RKO (cell line): ENCODE measurements at regions not wholly inside any gene's neighbourhood (a gene's known extent, or its start where the extent isn't known, plus 50 kb on each side); places are given as distances from the start of the nearest gene placed in this dataset.
A peak's percentile ranks its signal among the peaks of the same experiment; 100 is the strongest.

Source experiments
- DNase-seq: peaks from one replicate; pipeline ENCODE4 v3.0.0-alpha.2; 2016; ENCODE audit warnings: low spot score

GRCh38 chr20:48204499-48204898, 419.2 kb upstream of the SULF2 start:
- no peak for DNase-seq

DNA sequence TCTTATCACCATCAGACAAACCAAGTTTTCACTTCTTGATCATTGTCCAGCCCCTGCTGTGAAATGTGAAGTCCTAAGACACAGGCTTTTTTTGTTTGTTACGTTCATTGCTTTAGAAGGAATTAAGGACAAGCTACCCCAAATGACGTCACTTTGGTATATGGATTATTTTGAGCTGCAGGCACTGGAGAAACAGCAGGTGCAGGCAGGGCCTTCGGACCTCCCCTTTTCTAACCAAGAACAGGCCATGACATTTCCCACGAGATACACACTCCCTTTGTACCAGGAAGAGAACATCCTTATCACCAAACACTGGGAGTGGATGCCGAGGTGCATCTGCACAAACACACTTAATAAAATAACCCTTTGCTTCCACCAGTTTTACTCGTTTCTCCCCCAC, 418.0 kb upstream of the SULF2 start:
- no peak for DNase-seq

DNA sequence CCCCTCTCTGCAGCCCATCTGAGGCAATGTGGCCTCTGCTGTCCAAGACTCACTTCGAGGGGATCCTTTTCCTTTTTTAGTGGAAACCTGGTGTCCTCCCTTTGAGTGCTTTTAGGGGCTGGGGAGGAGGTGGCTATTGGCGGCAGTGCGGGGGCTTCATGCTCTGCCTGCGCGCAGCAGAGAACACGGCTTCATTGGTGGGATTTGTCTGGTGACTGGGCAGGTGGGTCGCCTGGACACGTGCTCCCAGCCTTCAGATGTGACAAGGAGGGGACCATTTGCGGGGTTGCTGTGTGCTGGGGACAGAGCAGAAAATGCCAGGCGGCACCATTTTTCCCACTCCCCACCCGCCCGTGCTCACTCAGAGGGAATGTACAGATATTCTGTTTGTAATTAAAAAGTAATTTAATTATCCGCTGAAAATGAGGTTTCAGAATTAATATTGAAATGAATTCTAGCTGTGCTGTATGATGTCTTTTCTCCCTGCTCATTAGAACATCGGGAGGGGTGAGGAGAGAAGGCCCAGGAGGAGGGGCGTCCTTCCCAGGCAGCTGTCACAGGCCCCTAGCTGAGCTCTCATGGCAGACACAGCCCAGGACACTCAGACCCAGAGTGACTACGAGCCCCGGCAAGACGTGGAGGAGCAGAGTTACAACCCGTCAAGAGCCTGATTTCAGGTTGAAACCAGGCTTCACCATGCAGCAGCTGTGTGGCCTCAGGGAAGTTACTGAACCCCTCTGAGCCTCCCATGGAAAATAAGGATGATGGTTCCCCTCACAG, 417.2 kb upstream of the SULF2 start:
- no peak for DNase-seq

DNA sequence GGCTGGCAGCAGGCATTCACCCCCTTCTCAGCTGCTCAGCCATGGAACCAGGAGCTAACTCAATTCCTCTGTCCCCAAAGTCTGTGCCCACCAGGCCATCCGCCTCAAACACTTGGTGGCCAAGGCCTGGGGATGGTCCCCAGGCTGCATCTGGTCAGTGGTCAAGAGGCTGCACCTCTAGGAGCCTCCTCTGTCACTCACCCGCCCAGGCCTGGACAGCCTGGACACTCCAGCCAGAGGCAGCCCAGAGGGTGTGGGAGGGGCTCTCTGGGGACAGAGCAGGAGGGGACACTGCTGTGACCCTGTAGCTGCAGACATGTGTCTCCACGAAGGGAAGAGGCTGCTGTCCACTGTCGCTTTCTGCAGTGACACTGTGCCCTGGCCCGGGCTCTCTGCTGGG, 416.6 kb upstream of the SULF2 start:
- DNase-seq: no peak

DNA sequence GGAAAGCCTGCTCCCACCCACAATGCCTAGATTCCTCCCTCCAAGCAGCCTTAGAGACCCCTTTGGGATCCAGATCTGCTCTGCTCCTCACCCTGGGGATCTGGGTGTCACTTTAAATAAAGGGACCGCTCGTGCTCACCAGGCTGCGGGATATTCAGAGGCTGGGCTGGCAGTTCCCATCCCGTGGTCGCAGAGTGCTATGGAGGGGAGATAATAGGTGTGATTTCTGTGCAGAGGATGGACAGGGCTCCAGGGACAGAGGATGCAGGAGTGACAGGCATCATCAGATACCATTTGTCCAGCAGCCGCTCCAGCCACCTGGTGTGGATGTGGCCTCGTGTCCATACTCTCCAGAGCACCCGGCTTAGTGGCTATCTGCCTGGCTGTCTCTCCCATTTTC, 415.9 kb upstream of the SULF2 start:
- no peak for DNase-seq

- no peak for DNase-seq
Measured at GRCh38 chr20:48198929-48199451, 413.7 kb upstream of the SULF2 start.

GRCh38 chr20:48197066-48197465, 411.8 kb upstream of the SULF2 start:
- DNase-seq: no peak

DNA sequence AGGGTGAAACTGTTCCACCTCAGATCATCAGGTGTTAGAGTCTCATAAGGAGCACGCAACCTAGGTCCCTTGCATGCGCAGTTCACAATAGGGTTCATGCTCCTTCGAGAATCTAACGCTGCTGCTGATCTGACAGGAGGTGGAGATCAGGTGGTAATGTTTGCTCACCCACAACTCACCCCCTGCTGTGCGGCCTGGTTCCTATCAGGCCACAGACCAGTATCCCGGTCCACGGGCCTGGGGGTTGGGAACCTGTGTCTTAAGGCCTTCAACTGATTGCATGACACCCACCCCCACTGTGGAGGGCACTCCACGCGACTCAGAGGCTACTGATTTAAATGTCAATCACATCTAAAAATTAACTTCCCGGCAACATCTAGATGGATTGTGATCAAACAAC, 411.2 kb upstream of the SULF2 start:
- no peak for DNase-seq

- no peak for DNase-seq
Measured at GRCh38 chr20:48196001-48196400, 410.7 kb upstream of the SULF2 start.

- DNase-seq: no peak
Measured at GRCh38 chr20:48195121-48195870, 410.0 kb upstream of the SULF2 start.

DNA sequence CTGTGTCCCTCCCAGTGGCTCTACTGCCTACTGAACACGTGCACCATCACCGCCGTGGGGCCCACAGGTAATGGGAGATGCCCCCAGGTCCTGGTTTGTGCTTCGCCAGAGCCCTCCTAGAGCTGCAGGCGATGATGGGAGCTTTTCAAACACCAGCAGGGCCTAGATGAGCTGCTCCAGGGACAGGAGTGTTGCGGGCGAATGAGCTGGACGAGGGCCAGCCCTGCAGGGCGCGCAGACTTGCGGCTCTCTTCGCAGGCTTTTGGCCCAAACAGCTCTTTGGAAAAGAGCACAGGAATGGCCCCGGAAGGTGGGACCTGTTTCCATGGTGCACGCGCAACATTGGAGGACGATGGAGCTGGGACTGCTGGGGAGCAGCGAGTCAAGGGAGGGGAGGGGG, 409.3 kb upstream of the SULF2 start:
- DNase-seq: no peak

- no peak for DNase-seq
Measured at GRCh38 chr20:48193627-48194425, 408.5 kb upstream of the SULF2 start.

DNA sequence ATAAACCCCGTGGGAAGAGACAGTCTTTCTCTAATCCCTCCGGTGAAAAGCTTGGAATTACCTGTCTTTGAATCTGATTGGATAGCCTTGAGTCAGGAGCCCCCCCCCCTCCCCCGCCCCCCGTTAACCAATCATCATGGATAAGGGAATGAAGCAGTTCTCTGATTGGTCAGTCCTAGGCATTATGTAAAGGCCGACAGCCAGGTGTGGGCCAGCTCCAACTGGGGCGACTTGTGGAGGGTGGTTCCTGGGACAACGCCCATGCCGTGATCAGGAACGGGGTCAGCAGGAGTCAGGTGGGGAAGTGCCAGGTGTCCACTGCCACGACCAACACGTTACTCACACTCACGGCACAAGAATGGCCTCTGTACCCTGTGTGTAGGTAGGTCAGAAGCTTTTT, 406.8 kb upstream of the SULF2 start:
- no peak for DNase-seq

DNA sequence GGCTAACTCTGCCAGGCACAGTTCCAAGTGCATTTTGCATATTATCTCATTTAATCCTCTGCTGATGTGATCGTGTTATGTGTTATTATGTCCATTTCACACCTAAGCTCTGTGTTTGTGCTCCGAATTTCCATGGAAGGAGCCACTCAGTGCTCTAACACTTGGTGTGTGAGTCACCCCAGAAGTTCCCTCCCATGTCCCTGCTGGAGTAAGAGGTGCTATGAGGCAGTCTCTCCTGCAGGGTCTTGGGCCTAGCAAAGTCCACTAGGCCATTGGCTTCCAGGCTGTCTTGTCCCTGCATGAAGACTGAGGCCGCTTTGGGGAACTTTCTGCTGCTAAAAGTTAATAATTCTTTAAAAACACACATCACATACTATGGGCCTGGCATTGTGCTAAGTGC, 405.9 kb upstream of the SULF2 start:
- peak; percentile 34 for DNase-seq

GRCh38 chr20:48190757-48191156, 405.5 kb upstream of the SULF2 start:
- DNase-seq: no peak

DNA sequence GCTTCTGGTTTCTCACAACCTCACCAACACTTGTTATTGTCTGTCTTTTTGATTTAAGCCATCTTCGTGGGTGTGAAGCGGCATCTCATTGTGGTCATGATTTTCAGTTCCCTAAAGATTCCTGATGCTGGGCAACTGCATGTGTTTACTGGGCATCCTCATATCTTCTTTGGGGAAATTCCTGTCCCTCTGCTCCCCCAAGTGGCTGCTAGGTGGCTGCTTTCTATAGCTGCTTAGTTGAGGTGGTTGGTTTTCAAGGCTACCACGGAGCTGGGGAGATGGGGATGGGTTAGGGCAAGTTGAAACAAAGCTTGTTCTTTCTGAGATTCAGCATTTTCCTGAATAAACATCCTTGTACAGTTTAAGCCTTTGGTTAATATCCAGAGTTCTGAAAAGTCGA, 403.9 kb upstream of the SULF2 start:
- DNase-seq: peak; percentile 50

- no peak for DNase-seq
Measured at GRCh38 chr20:48187851-48188250, 402.6 kb upstream of the SULF2 start.

GRCh38 chr20:48186915-48187314, 401.6 kb upstream of the SULF2 start:
- DNase-seq: no peak

DNA sequence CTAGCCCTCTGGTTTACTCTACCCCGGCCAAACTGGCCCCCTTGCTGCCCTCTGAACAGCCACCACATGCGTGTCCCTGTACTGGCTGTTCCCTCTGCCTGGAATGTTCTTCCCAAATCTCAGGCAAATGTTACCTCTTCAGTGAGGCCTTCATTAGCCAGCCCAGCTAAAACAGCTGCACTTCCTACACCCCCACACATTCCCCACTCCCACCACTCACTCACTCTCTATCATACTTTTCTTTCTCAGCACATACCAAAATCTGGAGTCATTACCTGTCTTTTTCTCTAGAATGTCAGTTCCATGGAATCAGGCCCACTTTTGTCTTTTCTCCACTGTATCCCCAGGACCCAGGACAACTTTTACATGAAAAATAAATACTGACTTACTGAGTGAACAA, 401.2 kb upstream of the SULF2 start:
- DNase-seq: no peak

- DNase-seq: no peak
Measured at GRCh38 chr20:48184229-48184628, 398.9 kb upstream of the SULF2 start.

DNA sequence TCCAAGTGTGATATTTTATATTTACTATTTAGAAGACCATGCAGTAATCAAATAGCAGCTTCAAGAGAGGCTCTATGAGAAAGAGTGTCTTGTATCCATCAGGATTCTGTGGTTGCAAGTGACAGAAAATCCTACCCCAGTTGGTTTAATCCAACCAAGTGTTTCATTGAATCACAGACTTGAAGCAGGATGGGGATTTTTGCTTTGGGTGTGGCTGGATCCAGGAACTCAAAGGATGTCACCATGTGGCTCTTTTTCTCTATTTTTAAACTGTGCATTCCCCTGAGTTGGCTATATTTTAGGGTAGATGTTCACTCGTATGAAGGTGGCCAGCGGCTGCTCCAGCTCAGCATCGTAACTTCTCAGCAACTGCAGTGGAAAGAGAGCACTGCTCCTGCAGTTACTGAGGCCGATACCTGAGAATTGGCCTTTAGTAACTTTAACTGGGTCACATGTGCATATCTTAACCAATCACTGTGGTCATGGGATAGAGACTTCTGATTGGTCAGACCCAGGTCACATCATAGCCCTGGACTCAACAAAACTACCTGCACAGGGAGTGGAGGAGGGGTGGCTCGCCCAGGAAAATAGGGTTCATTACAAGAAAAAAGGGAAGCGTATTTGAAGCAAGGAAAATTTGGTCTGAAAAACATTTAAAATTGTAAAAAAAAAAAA, 396.1 kb upstream of the SULF2 start:
- no peak for DNase-seq

GRCh38 chr20:48180618-48181017, 395.3 kb upstream of the SULF2 start:
- DNase-seq: no peak
